GOT3 (cell line): ENCODE measurements at regions not wholly inside any gene's neighbourhood (a gene's known extent, or its start where the extent isn't known, plus 50 kb on each side); places are given as distances from the start of the nearest gene placed in this dataset.
"Not testable (repeated sequence)": the region's sequence is repeated elsewhere in the genome, so short reads cannot be mapped to it uniquely, and the experiment has no call there.

Experiments used
- DNase-seq: peaks from one replicate; lab custom pipeline; 2025; ENCODE audit warnings: mixed read lengths; lab: John Stamatoyannopoulos, UW

GRCh38 chr5:105197531-105197930 lies 1634.9 kb upstream of the NUDT12 start:
- no peak for DNase-seq

- no peak for DNase-seq
Observed at GRCh38 chr5:105195765-105196164, 1633.2 kb upstream of the NUDT12 start.

DNA sequence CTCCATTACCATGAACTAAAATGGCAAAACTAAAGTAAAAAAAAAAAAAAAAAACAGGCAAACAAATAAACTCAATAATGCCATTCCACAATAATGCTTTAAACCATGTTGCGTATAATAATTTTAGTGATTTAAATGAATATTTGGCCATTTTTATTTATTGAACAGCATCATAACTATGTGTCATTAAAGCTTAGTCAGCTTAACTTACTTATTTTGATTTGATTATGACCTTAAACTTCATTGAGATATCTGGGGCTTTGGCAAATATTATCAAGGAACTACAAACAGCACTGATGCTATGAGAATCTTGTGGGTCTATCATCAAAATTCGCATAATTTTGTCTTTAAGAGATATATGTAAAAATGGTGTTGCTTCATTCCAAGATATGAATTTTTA lies 1610.3 kb upstream of the NUDT12 start:
- DNase-seq = no peak

DNA sequence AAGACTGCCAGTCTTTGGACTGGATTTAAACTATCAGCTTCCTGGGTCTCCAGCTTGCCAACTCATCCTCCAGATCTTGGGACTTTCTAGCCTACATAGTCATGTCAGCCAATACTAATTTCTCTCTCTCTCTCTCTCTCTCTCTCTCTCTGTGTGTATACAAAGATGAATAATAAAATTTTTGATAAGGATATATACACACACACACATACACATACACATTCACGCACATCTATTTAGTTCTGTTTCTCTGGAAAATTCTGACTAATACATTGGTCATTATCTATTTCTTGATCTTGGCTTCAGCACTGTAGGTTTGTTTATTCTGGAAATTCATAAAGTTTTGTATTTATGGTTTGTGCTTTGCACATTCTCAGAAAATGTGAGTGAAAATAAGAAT lies 1606.2 kb upstream of the NUDT12 start:
- DNase-seq = no peak

GRCh38 chr5:105167092-105167491 lies 1604.5 kb upstream of the NUDT12 start:
- DNase-seq = no peak

DNA sequence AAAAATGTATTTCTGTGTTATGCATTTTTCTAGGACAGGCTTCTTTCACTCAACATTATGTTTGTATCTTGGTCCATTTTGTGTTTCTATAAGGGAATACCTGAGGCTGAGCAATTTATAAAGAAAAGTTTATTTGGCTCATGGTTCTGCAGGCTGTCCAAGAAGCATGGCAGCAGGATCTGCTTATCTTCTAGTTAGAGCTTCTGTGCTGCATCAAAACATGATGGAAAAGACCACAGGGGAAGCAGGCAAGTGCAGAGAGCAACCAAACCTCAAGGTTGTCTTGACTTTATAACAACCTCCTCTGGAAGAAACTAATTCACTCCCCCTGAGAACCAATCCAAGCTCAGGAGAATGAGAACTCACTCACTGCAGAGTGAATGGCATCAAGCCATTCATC lies 1601.0 kb upstream of the NUDT12 start:
- DNase-seq = no peak

DNA sequence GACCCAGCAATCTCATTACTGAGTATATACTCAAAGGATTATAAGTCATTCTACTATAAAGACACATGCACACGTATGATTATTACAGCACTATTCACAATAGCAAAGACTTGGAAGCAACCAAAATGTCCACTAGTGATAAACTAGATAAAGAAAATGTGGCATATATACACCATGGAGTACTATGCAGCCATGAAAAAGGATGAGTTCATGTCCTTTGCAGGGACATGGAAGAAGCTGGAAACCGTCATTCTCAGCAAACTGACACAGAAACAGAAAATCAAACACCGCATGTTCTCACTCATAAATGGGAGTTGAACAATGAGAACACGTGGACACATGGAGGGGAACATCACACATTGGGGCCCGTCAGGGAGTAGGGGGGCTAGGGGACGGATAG lies 1600.0 kb upstream of the NUDT12 start:
- DNase-seq = not testable (repeated sequence)

DNA sequence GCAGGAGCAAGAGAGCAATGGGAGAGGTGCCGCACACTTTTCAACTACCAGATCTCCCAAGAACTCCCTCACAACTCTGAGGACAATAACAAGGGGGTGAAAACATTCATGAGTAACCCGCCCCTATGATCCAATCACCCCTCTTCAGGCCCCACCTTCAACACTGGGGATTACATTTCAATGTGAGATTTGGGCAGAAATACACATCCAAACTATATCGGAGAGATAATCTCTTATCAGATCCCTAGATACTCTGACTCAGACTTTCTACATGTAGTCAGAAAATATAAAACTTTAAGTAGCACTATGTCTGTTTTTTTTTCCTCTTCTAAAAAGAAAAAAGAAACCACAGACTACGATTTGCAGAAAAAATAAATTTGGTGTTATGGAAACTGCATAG lies 1595.9 kb upstream of the NUDT12 start:
- DNase-seq = no peak

- no peak for DNase-seq
Observed at GRCh38 chr5:105150323-105150722, 1587.7 kb upstream of the NUDT12 start.

- DNase-seq = no peak
Observed at GRCh38 chr5:105146867-105147266, 1584.3 kb upstream of the NUDT12 start.

GRCh38 chr5:105145152-105145551 lies 1582.6 kb upstream of the NUDT12 start:
- DNase-seq = no peak

- no peak for DNase-seq
Observed at GRCh38 chr5:105134328-105134727, 1571.7 kb upstream of the NUDT12 start.

- no peak for DNase-seq
Observed at GRCh38 chr5:105133087-105133486, 1570.5 kb upstream of the NUDT12 start.

DNA sequence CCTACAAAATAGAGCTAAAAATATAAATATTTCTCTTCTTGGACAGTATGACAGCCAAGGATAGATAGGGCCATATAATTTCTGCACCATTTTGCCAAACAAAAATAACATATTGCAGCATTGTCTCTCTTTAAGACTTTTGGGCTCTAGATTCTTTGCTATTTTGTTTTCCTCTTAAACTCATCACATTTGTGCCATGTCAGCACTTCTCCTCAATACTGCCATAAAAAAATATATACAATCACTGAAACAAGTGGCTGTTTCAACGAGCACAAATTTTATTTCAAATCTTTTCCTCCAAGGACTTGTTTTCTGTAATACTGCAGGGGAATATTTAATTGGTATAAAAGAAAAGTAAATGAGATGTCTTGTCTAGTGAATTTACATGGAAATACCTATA lies 1570.0 kb upstream of the NUDT12 start:
- DNase-seq = no peak

DNA sequence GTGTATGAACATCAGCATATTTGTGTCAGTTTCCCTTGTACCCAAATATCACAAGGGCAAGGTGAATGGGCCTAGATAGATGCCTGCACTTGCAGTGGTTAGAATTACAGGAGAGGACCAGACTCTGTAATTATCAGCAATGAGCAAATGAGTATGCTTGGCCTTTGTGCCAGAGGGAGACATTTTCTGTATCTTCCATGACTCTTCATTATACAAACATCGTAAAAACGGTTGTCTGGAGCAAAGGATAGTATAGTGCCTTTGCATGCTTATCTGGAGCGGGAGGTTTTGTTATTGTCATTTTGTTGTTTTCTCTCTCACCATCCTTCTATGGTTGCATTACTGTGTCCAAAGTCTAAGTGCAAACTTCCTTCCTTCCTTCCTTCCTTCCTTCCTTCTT lies 1568.5 kb upstream of the NUDT12 start:
- no peak for DNase-seq

DNA sequence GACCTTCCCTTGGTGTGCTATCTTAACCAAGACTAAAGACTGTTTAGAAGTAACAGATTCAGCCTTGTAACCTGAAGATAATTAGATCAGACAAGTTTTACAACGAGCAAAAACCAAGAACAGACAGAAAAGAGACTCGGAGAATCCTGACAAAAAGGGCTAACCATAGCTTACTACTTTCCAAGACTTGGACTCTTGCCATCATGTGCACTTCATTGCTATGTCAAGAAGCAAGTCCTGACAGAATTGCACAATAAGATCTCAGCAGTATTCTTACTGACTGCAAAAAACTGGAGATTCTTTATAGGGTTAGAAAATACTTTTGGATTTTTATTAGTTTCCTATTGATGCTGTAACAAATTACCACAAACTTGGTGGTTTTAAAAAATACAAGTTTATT lies 1539.0 kb upstream of the NUDT12 start:
- DNase-seq = no peak

- no peak for DNase-seq
Observed at GRCh38 chr5:105088961-105089360, 1526.4 kb upstream of the NUDT12 start.

DNA sequence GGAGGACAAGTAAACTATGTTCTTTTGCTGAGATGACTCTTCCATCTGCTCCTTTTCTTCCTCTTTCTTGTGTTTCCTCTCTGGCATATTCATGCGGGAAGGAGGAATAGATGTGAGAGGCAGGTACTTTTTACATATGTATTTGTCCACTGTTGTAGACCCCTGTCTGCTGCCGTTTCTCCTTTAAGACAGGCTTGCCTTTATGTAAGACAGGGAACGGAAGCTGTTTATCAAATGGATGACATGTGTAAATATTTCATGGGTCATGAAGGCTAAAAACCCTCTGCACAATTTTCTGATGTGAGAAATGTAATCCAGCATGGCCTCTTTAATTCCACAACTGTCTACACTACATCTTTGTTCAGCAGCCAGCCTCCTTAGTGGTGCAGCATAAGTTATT lies 1525.5 kb upstream of the NUDT12 start:
- no peak for DNase-seq

GRCh38 chr5:105057893-105058292 lies 1495.3 kb upstream of the NUDT12 start:
- no peak for DNase-seq

GRCh38 chr5:105057001-105057436 lies 1494.4 kb upstream of the NUDT12 start:
- DNase-seq = no peak

GRCh38 chr5:105054406-105054805 lies 1491.8 kb upstream of the NUDT12 start:
- no peak for DNase-seq

GRCh38 chr5:105042623-105043022 lies 1480.0 kb upstream of the NUDT12 start:
- no peak for DNase-seq

- not testable (repeated sequence) for DNase-seq
Observed at GRCh38 chr5:105036814-105037213, 1474.2 kb upstream of the NUDT12 start.

DNA sequence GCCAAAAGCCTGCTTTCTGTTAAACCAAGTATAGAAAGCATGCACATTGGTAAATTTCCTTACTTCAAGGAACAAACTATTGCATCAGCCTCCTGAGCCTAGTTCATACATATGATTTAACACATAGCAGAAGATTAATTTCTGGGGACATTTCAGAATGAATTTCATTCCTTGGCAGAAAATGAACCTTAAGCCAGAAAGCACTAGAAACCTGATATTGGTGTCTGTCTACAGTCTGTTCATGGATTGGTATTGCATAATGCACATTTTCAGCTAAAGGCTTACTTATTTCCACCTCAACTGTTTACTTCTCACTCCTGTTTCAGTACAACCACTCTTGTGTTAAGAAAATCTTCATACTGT lies 1471.8 kb upstream of the NUDT12 start:
- DNase-seq = no peak
